Islet precursor cell (in vitro differentiated cells): ENCODE measurements at regions not wholly inside any gene's neighbourhood (a gene's known extent, or its start where the extent isn't known, plus 50 kb on each side); places are given as distances from the start of the nearest gene placed in this dataset.
"Not testable (repeated sequence)": the region's sequence is repeated elsewhere in the genome, so short reads cannot be mapped to it uniquely, and the experiment has no call there.

Experiments
- DNase-seq: peaks from one replicate; pipeline ENCODE4 v3.0.0-alpha.2; 2018

GRCh38 chr9:3773362-3774060, 247.7 kb upstream of the RFX3 start:
- no peak for DNase-seq

DNA sequence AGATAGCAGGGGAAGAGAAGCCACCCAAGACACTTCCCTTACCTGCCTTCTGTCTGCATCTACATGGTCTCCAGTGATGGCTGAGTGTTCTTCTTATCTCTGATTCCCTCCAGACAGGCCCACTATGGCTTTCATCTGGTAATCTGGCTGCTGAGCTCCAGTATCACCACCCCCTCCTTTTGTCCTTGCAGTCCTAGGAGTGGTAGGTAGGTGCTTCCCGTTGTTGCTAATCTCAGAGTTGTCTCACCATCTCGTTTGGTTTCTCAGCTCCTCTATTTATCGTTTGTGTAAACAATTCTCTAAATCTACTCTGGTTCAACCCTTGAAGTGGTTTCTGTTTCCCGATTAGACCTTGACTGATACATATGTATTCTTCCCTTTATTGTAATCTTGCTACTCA, 243.8 kb upstream of the RFX3 start:
- DNase-seq = no peak

DNA sequence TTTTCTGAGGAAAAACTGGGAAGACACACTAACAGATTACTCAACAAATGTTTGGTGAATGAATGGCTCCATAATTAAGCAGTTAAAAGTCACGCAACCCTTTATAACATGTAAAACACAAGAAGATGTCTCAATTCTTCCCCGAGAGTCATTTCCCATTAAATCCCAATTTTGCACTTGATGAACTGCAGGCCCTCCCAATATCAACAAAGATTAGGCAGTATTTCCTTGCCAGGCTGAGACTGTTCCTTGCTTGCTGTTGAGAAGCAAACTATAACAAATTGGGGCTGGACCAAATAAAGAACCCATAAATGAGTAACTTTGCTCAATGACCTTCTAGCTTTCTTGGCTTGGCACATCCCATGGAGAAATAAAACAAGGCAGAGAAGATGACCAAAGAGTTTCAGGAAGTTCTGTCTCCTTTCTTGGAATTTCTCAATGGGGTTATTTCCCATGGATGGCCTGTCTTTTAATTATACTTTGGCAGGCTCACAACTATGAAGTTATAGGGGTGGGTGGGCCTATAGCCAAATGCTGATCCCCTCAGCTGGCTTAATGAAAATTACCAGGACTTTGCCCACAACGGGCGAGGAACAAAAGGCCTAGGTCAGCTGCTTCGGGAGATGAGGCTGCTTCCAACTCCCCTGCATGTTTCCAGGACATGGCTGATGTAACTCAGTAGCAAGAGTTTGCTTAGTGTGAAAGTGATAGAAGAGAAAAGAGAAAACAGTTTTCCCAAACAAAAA, 243.1 kb upstream of the RFX3 start:
- DNase-seq = no peak

GRCh38 chr9:3768286-3768685, 242.5 kb upstream of the RFX3 start:
- no peak for DNase-seq

- DNase-seq = no peak
These were observed 236.3 kb upstream of the RFX3 start for GRCh38 chr9:3762076-3762475.

- DNase-seq = no peak
These were observed 234.2 kb upstream of the RFX3 start for GRCh38 chr9:3760031-3760430.

DNA sequence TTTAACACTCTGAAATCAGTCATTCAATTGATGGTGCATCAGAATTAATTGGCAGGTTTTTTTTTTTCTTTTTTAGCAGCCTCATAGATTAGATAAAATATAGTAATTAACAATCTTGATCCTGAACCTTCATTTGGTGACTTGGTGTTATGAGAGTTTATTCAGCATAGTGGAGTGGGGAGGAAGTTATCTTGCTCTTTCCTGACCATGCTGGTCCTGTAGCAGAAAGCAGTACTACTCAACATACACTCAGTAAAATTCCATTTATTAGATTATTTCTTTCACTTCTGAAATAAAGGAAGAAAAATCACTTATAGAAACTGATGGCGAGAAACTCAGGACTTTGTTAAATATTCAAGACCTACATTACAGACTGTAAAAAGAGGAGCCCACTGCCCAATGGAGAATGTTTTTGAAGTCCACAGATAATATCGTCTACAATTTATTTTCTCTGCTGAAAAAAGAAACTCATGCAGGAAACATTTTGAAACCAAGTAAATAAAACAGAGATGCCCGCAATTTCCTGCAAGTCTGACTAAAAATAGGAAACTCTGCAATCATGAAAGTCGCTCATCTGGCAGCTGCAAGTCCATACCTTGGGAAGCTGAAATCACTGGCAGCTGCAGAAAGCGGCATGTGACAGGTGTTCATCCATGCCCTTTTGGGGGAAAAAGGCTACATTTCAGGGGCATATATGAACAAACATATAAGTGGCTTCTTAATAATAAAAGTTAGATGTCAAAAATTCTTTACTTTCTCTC, 233.2 kb upstream of the RFX3 start:
- DNase-seq = no peak

GRCh38 chr9:3756071-3756470, 230.3 kb upstream of the RFX3 start:
- peak; percentile 74 for DNase-seq

GRCh38 chr9:3751125-3751758, 225.4 kb upstream of the RFX3 start:
- DNase-seq = no peak

- DNase-seq = no peak
These were observed 224.5 kb upstream of the RFX3 start for GRCh38 chr9:3750321-3750720.

- DNase-seq = no peak
These were observed 220.8 kb upstream of the RFX3 start for GRCh38 chr9:3746296-3747275.

DNA sequence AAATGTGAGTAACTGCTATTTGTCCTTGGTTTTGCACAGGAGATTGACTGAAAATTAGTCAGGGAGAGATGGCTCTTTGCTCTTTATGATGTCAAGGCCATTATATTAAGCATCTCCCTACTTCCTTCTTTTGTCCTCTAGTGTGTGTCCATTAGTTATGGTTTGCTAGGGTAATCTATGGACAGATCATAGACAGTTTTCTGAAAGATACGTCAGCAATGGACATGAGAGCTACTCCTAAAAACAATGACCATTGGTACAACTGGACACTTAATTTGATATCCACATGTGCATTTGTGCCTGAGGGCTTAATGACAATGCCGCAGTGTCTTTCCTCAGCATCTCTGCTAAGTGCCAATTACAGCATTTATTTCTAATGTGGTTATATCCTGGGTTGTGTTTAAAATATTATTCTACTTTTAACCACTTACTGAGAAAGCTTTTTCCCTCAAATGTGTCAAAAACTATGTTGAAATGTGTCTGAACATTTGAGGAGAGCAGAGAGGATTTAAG, 218.2 kb upstream of the RFX3 start:
- no peak for DNase-seq

DNA sequence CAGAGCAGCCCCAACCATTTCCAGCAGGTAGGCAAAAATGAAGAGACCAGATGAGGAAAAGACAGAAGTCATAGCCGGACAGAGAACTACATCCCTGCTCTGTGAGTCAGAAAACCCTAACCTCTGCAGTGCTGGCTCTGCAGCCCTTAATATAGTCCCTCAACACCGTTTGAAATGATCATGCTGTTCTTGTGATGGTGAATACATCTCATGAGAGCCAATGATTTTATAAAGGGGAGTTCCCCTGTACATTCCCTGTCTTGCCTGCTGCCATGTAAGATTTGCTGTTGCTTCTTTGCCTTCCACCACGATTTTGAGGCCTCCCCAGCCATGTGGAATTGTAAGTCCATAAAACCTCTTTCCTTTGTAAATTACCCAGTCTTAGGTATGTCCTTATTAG, 216.8 kb upstream of the RFX3 start:
- no peak for DNase-seq

GRCh38 chr9:3741729-3742128, 215.9 kb upstream of the RFX3 start:
- DNase-seq = no peak

- no peak for DNase-seq
These were observed 215.1 kb upstream of the RFX3 start for GRCh38 chr9:3740690-3741419.

DNA sequence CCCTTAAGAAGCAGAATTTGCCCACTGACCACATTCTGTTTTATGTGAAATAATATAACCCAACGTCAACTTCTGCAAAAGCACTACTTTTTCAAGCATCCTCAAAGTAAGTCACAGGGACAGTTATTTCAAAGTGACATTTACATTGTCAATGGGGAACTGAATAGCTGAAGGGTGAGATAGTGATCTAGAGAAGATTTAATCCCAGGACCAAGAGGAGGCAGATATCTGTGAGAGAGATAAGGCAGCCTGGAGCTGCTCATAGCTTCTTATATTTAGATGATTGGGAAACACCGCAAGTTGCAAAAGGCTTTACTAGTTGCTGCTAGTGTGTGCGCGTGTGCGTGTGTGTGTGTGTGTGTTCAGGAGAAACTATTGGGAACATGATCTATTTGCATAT, 210.4 kb upstream of the RFX3 start:
- no peak for DNase-seq

GRCh38 chr9:3735251-3735650, 209.4 kb upstream of the RFX3 start:
- no peak for DNase-seq

DNA sequence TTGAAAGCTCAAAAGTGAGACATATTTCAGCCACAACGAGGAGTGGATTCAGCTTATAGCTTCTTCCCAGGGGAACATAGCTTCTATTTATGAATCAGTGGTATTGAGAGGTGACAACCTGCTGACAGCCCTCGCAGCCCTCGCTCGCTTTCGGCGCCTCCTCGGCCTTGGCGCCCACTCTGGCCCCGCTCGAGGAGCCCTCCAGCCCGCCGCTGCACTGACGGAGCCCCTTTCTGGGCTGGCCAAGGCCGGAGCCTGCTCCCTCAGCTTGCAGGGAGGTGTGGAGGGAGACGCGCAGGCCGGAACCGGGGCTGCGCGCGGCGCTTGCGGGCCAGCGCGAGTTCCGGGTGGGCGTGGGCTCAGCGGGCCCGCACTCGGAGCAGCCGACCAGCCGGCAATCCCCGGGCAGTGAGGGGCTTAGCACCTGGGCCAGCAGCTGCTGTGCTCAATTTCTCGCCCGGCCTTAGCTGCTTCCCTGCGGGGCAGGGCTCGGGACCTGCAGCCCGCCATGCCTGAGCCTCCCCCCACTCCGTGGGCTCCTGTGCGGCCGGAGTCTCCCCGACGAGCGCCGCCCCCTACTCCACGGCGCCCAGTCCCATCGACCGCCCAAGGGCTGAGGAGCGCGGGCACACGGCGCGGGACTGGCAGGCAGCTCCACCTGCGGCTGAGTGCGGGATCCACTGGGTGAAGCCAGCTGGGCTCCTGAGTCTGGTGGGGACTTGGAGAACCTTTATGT, 207.9 kb upstream of the RFX3 start:
- not testable (repeated sequence) for DNase-seq

- no peak for DNase-seq
These were observed 207.2 kb upstream of the RFX3 start for GRCh38 chr9:3733039-3733408.
